Right hindlimb (tissue), 1 donor: ENCODE measurements at regions not wholly inside any gene's neighbourhood (a gene's known extent, or its start where the extent isn't known, plus 50 kb on each side); places are given as distances from the start of the nearest gene placed in this dataset.

Experiments
- DNase-seq: peaks from one replicate; pipeline ENCODE4 v3.0.0-alpha.2; 2018

DNA sequence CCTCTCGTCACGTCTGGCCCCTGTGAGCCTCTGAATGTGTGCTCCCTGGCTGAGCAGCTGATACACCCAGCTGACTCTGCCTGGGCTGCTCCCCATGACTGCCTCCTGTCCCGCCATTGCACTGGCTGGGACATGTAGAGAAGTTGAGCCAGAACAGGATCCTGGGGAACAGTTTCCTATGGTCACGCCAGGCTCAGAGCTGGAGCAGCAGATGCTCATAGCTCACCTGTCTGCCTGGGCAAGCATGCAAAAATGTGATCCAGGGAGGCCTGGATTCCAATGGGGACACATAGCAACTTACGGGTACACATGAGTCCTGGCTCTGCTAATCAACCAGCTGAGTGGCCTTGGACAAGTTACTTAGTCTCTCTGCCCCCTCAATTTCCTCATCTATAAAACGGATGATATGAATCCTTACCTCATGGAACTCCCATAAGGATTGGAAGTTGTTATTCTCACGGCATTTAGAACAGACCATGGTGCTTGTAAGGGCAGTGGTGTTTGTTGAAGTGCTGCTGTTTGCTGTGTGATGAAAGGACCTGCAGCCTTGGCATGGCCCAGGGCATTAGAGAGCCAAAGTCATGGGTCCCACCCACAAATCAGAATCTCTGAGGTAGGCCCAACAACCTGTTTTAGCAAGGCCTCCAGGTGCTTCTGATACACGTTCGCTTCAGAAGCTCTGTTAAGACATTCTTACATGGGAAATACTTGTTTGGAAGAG, 150.3 kb upstream of the VANGL1 start:
- DNase-seq: peak; percentile 36

DNA sequence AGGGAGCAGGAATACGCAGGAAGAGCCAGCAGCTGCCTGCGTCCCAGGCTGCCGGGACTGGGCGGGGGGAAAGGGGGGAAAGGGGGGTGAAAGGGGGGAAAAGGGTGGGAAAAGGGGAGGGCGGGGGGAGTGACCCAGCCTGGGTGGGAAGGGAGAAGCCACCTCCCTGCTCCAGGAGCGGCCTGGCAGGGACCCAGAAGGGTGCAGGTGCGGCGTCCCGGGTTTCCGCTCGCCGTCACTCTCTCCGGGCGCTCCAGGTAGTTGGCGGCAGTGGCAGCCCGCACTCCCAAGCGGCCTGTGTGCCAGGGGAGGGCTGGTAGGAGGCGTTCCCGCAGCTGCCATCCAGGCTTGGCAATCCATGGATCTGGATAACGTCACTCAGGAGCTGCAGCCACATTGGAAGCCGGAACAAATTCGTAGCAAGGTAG, 141.0 kb upstream of the NGF start:
- DNase-seq: no peak

DNA sequence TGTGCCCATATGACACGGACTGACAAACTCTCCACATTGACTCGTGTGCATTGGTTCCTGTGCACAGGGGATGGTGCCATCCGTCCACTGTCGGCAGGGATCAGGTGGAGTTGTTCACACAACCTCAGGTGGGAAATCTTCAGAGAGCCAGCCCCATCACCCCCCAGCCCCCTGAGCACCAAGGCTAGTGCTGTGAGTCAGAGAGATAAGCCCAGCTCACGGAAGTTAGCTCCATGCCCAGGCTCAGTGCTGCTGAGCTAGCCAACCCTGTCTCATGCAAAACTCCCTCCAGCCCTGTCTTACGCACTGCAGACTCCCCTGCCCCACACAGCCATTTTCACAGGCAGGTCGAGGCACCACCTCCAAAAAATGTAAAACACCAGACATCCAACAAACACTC, 139.0 kb upstream of the NGF start:
- DNase-seq: no peak

DNA sequence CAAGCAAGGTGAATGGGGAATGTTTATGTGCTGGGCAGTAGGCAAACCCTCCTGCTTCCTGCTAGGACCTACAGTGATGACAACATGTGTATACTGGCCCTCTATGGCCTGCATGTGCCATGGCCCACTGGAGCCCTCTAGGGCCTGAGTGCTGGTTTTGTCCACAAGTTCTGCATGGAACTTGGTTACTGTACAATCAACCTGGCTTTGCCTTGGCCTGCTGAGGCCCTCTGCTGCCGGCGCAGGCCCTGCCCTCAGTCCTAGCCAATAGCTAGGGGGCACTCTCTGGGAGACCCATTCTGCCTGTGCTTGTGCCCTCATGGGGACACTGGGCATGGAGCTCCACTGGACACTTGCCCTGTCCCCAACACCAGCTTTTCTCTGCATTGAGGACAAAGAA, 138.6 kb upstream of the NGF start:
- no peak for DNase-seq

DNA sequence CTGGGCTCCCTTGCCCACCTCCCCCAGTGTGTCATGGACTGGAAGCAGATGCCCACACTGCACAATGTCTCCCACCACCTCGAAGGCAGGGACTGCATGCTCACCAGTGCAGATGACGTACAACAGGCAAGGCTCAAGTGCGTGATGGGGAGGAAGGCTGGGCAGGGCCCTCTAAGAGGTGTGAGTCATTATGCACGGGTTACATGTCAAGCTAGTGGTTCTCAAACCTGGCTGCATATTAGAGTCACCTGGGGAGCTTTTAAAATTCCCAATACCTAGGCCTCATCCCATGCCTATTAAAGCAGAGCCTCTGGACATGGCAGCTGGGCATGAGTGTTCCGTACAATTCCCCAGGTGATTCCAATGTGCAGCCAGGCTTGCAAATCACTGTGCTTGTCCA, 137.9 kb upstream of the NGF start:
- no peak for DNase-seq

DNA sequence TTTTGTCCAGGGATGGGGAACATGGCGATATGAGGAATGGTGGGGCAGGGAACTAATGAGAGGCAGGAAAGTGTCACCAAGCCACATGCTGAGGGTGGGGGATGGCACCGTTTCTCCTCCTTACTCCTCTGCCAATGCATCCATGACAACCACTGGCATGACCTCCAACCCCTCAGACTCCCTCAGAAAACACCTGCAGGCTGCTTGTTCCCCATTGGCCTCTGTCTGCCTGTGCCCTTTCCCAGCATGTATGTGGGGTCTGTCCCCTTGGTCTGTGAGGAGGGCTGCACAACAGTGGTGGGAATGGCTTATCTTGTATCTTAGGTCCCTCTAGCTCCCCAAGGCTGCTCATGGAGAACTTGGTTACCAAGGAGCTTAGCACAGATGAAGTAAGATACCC, 137.2 kb upstream of the NGF start:
- no peak for DNase-seq

DNA sequence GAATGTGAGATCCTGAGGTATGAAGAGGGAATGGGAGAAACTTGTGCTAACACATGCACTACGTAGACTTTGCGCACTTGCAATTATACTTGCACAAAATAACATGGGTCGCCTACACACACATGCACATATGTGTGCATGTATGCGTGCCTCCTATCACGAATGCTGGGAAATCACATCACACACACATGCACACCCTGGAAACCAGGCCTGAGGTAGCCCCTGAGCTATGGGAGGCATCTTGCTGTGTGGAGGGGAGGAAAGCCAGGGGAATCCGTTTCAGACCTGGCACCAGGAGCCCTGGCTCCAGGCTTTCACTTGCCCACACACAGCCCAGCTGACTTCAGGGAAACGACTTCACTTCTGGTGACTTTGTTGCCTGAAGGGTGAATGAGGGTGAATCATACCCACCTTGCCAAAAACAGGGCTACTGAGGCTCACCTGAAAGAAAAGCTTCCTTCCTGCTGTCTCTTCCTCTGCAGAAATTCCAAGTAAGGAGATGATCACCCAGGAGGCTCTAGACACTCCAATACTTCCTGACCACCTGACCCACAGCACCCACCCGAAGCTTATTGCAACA, 136.0 kb upstream of the NGF start:
- DNase-seq: no peak

DNA sequence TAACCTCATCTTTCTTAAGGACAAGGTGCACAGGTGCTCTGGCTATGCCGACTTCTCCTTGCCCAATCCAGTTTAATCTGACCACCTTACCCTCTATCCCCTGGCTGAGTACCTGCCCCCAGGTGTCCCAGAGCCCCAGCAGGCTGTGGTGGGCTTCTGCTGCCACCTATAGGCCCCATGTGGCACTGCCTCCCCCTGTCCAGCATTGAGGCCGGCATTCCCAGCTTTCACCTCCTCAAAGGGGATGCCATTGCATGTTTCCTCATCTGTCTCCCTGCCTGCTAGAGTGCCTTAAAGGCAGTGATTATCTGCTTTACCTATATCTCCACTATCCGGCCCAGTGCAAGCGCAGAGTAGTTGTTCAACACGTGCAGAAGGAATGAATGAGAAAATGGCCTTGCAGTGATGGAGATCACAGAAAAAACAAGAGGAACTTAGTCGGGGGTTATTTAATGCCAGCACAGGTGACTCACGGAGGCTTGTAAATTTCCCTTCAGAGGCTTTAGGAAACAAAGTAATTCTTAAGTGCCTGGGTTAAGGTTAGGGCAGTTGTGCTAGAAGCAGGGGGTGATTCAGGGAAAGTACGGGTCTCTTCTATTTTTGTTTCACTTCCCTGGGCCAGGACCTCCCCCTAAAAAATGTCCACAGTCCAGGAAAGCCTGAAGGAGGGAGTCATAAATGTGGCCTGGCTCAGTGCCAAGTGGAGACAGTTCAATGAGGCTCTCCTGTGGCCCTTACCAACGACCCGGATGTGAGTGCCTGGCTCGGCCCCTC, 131.8 kb upstream of the NGF start:
- DNase-seq: no peak

DNA sequence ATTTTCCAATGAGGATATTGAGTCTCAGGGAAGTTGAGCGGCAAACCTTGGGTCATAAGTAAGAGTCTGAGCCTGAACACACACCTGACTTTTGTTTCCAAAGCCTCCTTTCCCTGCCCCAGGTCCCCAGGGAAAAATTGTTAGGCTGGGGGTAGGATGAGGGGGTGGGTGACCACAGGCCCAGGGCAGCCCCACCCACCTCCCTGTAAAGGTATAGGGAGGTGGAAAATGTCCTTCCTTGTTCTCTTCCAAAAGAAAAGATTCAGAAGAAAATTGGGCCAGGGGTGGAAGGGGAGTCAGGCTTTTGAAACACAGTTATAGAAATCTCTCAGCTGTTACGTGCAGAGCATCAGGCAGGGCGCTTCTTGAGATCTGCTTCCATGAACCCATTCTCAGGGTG, 129.7 kb upstream of the NGF start:
- DNase-seq: no peak

DNA sequence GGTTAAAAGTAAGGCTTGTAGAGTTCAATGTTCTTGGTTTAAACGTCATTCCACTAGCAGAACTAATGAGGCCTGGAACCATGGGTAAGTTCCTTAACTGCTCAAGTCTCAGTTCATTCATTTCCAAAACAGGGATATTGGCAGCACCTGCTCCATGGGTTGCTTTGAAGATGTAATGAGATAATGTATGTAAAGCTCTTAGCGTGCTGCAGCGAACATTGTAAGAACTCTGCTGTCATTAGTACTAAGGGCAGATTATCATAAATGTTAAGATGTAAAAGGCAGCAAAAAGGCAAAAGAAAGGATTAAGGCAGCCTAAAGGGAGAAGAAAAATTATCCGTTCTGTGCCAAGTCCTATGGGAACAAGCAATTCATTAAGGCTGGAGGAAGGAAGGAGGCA, 129.1 kb upstream of the NGF start:
- no peak for DNase-seq

DNA sequence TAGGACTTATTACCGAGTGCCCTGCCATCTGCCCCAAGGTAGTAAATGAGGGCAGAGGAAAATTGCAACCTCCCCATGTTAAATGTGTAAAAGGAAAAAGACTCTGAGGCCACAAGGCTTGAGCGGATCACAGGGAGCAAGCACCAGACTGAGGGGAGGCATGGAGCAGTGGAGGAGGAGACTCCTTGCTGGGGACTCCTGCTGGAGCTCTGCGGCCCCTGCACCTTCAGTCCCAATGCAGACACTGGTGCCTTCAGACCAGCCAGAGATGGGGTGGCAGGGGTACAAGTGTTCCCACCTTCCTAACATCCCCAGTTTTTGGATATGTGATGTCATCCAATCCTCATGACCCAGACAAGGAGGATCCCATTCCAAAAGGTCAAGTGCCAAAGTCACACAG, 128.4 kb upstream of the NGF start:
- no peak for DNase-seq

DNA sequence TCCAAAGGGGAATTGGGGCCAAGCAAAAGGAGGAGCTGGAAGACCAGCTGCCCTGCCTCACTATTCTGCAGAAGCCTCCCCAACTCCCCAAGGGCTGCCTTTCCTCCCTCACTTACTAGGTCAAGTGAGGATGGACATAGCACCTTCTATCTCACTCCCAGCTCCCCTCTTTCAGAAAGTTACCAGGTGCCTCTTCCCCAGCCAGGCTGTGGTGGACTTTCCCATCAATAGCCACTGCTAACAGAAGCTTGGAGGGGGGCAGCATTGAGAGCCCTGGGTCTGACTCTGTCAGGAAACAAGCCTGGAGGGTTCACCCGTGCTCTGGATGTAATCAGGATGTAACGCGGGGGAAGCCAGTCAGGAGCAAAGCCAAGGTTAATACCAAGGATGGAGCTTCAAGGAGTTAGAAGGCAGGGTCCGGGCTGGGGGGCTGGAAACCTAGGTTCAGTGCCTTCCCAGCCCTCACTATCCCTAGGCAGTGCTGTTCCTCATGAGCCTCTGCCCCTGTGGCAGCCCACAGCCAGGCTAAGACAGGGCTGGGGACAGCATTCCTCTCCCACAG, 127.8 kb upstream of the NGF start:
- DNase-seq: no peak

DNA sequence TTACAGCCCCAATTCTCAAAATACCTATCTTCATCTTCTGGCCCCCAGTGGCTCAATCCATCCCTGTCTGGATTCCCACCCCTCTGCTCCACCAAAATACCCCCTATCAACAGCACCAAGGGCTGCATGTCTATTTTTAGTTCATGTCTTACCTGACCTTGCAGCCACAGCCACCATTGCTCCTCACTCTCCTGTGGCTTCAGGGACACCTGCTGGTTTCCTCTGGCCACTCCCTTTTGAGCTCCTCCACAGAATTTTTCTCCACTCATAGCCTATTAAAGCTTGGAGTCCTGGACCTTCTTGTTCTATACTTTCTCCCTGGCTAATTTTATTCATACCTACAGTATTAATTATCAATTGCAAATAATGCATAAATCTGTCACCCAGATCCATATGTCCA, 125.3 kb upstream of the NGF start:
- no peak for DNase-seq

DNA sequence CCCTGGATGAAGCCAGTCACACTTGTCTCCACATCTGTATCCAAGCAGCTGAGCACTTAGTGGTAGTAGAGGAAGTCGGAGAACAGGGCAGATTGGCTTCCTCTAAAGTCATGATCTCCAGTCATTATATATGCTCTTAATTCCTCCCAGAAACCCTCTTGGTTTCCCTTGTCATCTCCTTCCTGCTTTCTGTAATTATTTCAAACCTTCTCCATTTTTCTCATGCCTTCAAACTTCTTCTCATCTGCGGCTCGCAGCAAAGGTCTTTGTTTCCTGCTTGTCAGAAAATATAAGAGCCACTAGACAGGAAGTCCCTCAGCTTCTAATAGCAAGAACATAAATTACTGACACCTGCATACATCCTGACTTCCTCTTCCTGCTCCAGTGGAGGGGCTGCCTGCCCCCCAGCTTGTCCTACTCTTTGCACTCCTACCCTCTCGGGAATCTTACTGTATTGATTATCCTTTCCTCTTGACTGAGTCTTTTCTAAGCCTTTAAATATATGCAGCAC, 124.6 kb upstream of the NGF start:
- no peak for DNase-seq

DNA sequence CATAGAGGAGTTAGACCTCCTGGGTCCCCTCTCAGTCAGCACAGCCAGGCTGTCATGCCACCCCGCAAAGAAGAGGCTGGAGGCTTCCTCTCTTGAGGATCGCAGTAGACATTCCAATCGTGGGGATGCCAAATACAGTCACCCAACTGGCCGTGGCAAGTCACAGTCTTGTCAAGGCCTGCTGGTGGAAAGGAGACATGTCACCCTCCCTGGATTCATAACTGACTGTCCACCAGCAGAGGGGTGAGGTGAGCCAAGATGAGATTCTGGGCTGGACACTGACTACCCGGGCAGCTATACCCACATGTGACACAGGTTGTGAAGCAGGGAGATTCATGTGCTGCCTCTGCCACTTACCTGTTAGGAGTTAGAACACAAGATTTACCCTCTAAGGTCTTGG, 123.5 kb upstream of the NGF start:
- DNase-seq: no peak

DNA sequence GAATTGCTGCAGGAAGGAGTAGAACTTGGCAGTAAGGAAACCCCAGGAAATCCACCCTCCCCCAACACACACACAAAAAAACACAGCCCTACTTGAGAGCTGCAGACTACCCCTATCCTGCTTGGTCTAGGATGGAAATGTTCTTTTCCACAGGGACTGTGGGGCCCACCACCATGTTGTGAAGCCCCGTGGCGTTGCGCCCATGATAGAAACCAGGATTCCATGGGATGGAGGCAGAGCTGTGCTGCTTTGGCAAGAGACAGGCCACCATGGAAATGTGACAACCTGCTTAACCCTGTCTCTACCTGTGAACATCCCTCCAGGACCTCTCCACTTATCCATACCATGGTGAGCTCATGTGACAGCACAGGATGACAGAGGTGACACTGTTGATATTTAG, 121.1 kb upstream of the NGF start:
- DNase-seq: no peak

DNA sequence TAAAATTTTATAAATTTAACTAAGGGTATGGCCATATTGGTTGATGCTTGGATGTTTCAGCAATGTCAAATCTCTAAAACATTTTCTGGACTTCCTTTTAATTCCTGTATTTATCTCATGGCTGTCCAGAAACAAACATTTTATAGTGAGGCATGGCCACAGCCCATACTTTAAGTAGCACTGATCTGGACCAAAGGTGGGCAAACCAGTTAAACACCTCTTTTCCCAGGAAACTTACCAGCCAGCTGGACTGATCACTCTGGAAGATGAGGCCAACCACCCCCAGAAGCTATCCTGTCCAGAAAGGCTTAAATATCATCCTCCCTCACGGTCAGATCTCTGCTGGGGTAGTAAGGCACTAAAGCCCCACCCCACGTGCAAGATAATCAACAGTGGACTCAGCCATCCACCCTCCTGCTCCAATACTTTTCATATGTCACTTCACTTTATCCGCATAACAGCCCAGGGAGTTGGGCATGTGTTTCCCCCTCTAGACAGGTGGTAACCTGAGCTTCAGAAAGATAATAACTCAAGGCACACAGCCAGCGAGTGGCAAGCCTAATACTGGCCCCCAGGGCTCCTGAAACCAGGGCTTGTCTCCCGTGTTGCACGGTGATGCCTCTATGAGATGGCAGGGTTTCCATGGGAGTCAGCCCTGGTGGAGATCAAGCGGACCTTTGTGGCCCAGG, 120.5 kb upstream of the NGF start:
- no peak for DNase-seq

DNA sequence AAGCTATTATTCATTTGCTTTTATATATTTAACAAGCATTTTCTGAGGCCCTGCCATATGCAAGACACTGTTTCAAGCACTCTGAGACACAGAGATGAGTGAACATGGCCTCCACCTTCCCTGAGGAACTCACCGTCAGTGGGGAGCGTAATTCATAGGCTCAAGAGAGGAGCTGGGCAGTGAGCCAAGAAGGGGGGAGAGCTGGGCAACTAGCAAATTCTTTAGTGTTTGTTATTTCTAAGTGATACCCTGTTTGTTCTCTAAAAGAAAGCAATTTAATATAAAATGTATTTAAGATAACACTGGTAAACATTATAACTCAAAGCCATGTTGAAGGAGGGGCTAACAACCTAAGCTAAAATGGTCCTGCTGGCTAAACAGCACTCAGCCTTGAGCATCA, 119.2 kb upstream of the NGF start:
- no peak for DNase-seq

DNA sequence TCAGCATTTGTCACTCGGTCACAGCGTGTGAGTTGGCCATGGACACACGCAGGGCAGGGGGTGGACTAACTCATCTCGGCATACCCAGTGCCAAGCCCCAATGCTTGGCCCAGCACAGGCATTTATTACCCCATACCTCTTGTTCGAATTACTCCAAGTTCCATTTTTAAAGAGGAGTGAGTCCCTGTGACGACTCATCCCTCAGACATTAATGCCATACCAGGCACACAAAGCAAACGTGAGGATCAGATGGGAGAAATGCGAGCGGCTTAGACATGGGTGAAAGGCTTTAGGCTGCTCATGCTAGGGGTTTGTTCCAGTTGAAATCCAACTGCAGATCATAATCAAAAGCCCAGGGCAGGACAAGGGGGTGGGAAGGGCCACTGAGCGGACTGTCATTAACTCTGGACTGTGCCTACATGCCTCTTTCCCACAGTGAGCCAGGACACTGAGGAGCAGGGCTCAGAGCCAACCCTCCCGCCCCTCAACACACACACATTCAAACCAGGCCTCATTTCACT, 118.5 kb upstream of the NGF start:
- peak; percentile 51 for DNase-seq

DNA sequence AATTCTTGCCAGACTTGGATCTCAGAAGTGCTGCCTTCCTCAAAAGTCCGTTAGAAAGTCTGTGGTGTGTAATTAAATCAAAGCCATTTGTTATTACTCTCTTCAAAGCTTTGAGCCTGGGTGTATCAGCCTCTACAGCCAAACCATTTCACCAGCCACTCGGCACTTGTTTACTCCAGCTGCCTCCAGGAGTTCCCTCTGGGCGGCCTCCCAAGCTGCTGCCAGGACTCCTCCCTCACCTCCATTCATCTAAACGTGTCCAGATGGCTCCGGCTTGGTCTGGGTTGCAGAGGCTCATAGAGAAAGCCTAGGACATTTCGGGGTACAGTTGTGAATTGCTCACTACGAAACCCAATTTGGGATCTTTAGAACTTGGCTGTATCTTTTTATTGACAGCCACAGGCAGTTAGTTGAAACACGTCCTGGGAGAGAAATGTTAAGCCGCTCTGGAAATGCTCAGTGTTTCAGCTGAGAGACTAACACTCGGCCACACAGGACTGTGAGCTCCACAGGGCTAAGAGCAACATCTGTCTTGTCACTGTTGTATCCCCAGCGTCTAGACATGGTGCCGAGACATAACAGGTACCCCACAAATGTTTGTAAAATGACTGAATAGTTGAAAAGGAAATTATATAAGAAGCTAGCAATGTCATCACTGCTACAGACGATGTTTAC, 116.9 kb upstream of the NGF start:
- DNase-seq: peak; percentile 45

DNA sequence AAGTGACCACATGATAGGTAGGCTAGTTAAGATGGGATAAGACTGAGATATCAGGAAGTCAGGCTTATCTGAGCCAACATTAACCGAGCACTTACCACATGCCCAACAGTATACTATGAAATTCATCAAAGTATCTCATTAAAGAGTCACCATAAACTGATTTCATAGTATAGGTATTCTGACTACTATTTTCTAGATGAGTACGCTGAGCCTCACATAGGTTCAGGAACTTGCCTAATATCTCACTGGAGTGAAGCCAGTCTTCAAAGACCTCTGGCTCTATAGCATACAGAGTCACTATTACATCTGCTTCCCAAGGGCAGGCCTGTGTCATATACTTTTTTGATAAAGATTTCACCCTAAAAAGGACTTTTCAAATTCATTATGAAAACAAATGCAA, 115.6 kb upstream of the NGF start:
- no peak for DNase-seq

DNA sequence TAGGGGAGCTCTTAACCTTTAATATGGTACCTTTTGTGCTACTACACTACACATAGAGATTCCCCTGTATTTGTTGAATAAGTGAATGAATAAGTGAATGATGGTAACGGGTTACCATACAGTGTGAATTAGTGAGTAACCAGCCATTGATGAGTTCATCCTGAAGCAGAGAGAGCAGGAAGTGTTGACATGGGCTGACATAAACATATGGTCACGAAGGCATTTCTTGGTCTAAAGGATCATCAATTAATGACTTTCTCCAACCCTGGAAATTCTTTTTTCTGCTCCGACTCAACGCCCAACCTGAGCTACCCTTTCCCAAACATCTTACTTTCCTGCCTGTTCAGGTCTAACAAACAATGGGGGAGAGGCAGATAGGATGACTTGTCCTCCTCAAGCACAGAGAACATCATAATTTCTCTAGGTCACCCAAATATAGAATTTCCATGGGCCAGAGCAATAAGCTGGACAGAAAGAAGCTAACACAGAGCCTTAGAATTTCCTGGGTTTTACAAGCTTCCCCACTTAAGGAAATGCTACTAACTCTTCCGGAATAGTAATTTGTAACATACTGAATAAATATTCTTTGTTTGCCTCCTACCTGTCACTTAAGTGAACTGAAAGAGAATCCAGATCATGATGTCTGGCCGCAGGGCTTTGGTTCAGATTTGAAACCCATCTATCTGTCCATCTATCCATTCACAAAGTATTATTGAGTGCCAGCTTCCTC, 114.7 kb upstream of the NGF start:
- DNase-seq: no peak
